SK-N-SH treated with all-trans-retinoic acid at 6 μM for 48 hours (cell line): ENCODE measurements at regions not wholly inside any gene's neighbourhood (a gene's known extent, or its start where the extent isn't known, plus 50 kb on each side); places are given as distances from the start of the nearest gene placed in this dataset.

Source experiments
- ATAC-seq: fragments of 200-7000 bp; cut with Tn5 transposase; 3 replicates; pipeline ENCODE4 v1.9.1; 2020; ENCODE audit warnings: mild to moderate bottlenecking, moderate library complexity
- ARNTL ChIP-seq: fragments of 450-650 bp; formaldehyde crosslinking; IDR thresholded peaks from 2 replicates; pipeline ENCODE4 v1.5.0; 2020; ENCODE audit warnings: low read depth, mild to moderate bottlenecking, moderate library complexity, borderline replicate concordance
- BACH2 ChIP-seq: fragments of 250-450 bp; sonication (Bioruptor Pico); IDR thresholded peaks from 2 replicates; pipeline ENCODE4 v1.9.0; 2021; ENCODE audit warnings: mild to moderate bottlenecking, borderline replicate concordance
- CREB5 ChIP-seq: fragments of 250-450 bp; sonication (Bioruptor Pico); IDR thresholded peaks from 2 replicates; pipeline ENCODE4 v1.5.1; 2020; ENCODE audit warnings: low read depth, mild to moderate bottlenecking, moderate library complexity
- CSDC2 ChIP-seq: fragments of 250-450 bp; sonication (Bioruptor Pico); IDR thresholded peaks from 2 replicates; pipeline ENCODE4 v1.5.0; 2020; ENCODE audit warnings: mild to moderate bottlenecking, moderate library complexity
- CSRNP3 ChIP-seq: fragments of 250-450 bp; sonication (Bioruptor Pico); IDR thresholded peaks from 2 replicates; pipeline ENCODE4 v1.5.1; 2021; ENCODE audit warnings: mild to moderate bottlenecking, moderate library complexity
- ESRRG ChIP-seq: fragments of 250-450 bp; sonication (Bioruptor Pico); IDR thresholded peaks from 2 replicates; pipeline ENCODE4 v1.6.1; 2021; ENCODE audit warnings: mild to moderate bottlenecking
- GLIS3 ChIP-seq: fragments of 250-450 bp; sonication (Bioruptor Pico); IDR thresholded peaks from 2 replicates; pipeline ENCODE4 v1.5.0; 2020; ENCODE audit warnings: mild to moderate bottlenecking, moderate library complexity
- ISL1 ChIP-seq: fragments of 250-450 bp; sonication (Bioruptor Pico); IDR thresholded peaks from 2 replicates; pipeline ENCODE4 v2.1.2; 2022; ENCODE audit warnings: mild to moderate bottlenecking, moderate library complexity
- OSR1 ChIP-seq: fragments of 250-450 bp; sonication (Bioruptor Pico); IDR thresholded peaks from 2 replicates; pipeline ENCODE4 v1.8.0; 2022; ENCODE audit warnings: moderate library complexity, mild to moderate bottlenecking, inconsistent platforms
- POU6F1 ChIP-seq: fragments of 250-450 bp; sonication (Bioruptor Pico); IDR thresholded peaks from 2 replicates; pipeline ENCODE4 v1.8.0; 2021; ENCODE audit warnings: low read depth, mild to moderate bottlenecking, moderate library complexity, borderline replicate concordance
- PPARA ChIP-seq: fragments of 250-450 bp; sonication (Bioruptor Pico); IDR thresholded peaks from 2 replicates; pipeline ENCODE4 v1.5.0; 2020; ENCODE audit warnings: mild to moderate bottlenecking, borderline replicate concordance
- SNAI2 ChIP-seq: fragments of 250-450 bp; sonication (Bioruptor Pico); IDR thresholded peaks from 2 replicates; pipeline ENCODE4 v1.5.0; 2020; ENCODE audit warnings: mild to moderate bottlenecking, moderate library complexity
- TCF4 ChIP-seq: fragments of 250-450 bp; sonication (Bioruptor Pico); IDR thresholded peaks from 2 replicates; pipeline ENCODE4 v1.8.0; 2021; ENCODE audit warnings: mild to moderate bottlenecking, moderate library complexity, borderline replicate concordance
- TOX ChIP-seq: fragments of 250-450 bp; sonication (Bioruptor Pico); IDR thresholded peaks from 2 replicates; pipeline ENCODE4 v1.8.0; 2021; ENCODE audit warnings: mild to moderate bottlenecking, moderate library complexity, borderline replicate concordance
- TSHZ2 ChIP-seq: fragments of 250-450 bp; sonication (Bioruptor Pico); IDR thresholded peaks from 2 replicates; pipeline ENCODE4 v1.5.0; 2020; ENCODE audit warnings: mild to moderate bottlenecking, moderate library complexity
- ZC3H10 ChIP-seq: fragments of 250-450 bp; sonication (Bioruptor Pico); IDR thresholded peaks from 2 replicates; pipeline ENCODE4 v1.5.1; 2021; ENCODE audit warnings: mild to moderate bottlenecking, moderate library complexity
- ZFP3 ChIP-seq: fragments of 250-450 bp; sonication (Bioruptor Pico); IDR thresholded peaks from 2 replicates; pipeline ENCODE4 v1.5.0; 2020; ENCODE audit warnings: mild to moderate bottlenecking, moderate library complexity
- ZNF565 ChIP-seq: fragments of 450-650 bp; formaldehyde crosslinking; conservative IDR thresholded peaks from 2 replicates; pipeline ENCODE4 v1.5.0; 2020; ENCODE audit warnings: low read depth, mild to moderate bottlenecking, moderate library complexity
- ZNF70 ChIP-seq: fragments of 450-650 bp; formaldehyde crosslinking; IDR thresholded peaks from 2 replicates; pipeline ENCODE4 v1.5.0; 2020; ENCODE audit warnings: mild to moderate bottlenecking, moderate library complexity
- ZNF8 ChIP-seq: fragments of 450-650 bp; formaldehyde crosslinking; IDR thresholded peaks from 2 replicates; pipeline ENCODE4 v1.5.0; 2020; ENCODE audit warnings: mild to moderate bottlenecking, moderate library complexity

GRCh38 chr9:95588724-95589588 is 72.2 kb upstream of the PTCH1 start:
- TF ChIP-seq PPARA (CRISPR knock-in tag) (no peak), ARNTL (CRISPR knock-in tag) (no peak), ZNF565 (CRISPR knock-in tag) (no peak), GLIS3 (CRISPR knock-in tag) (no peak), ZNF8 (CRISPR knock-in tag) (no peak), ESRRG (no peak), BACH2 (CRISPR knock-in tag) (no peak), OSR1 (CRISPR knock-in tag) (no peak), SNAI2 (no peak), CSDC2 (no peak), TOX (no peak), TSHZ2 (CRISPR knock-in tag) (no peak), TCF4 (no peak), ZFP3 (CRISPR knock-in tag) (no peak), POU6F1 (CRISPR knock-in tag) (no peak), CSRNP3 (CRISPR knock-in tag) (no peak), ISL1 (CRISPR knock-in tag) (no peak), ZC3H10 (CRISPR knock-in tag) (no peak), ZNF70 (CRISPR knock-in tag) (no peak)
- ATAC-seq, result no peak

GRCh38 chr9:95587021-95587964 is 70.5 kb upstream of the PTCH1 start:
- no peak for ATAC-seq
- no peak for TF ChIP-seq ZFP3 (CRISPR knock-in tag)
- TF ChIP-seq ZNF8 (CRISPR knock-in tag), result no peak
- no peak for TF ChIP-seq PPARA (CRISPR knock-in tag)
- no peak for TF ChIP-seq CREB5
- TF ChIP-seq, all 23 proteins: peak for 0

GRCh38 chr9:95586326-95586725 is 69.6 kb upstream of the PTCH1 start:
- ATAC-seq, result no peak

More at GRCh38 chr9:95586326-95586725, 69.6 kb upstream of the PTCH1 start:
- TF ChIP-seq ZFP3 (CRISPR knock-in tag) (no peak), ARNTL (CRISPR knock-in tag) (no peak), ISL1 (CRISPR knock-in tag) (no peak), OSR1 (CRISPR knock-in tag) (no peak), ZNF8 (CRISPR knock-in tag) (no peak), TSHZ2 (CRISPR knock-in tag) (no peak), TCF4 (no peak), GLIS3 (CRISPR knock-in tag) (no peak), POU6F1 (CRISPR knock-in tag) (no peak), BACH2 (CRISPR knock-in tag) (no peak), PPARA (CRISPR knock-in tag) (no peak)
